Suprapubic skin (tissue), 4 donors: ENCODE measurements at regions not wholly inside any gene's neighbourhood (a gene's known extent, or its start where the extent isn't known, plus 50 kb on each side); places are given as distances from the start of the nearest gene placed in this dataset.

ENCODE experiments used
- DNase-seq, 2 donors: peaks; one replicate each; pipeline ENCODE4 v3.0.0-alpha.2; 2019; ENCODE audit warnings: low spot score in 2 of 2
- H3K27ac ChIP-seq: fragments of 200-600 bp; sonication (generic); one replicate; pipeline ENCODE4 v1.5.1; 2019
- H3K27me3 ChIP-seq: fragments of 200-600 bp; sonication (generic); one replicate; pipeline ENCODE4 v1.5.1; 2019
- H3K36me3 ChIP-seq: fragments of 200-600 bp; sonication (generic); one replicate; pipeline ENCODE4 v1.5.1; 2019
- H3K4me1 ChIP-seq: fragments of 200-600 bp; sonication (generic); one replicate; pipeline ENCODE4 v1.5.1; 2019
- H3K4me3 ChIP-seq: fragments of 200-600 bp; sonication (generic); one replicate; pipeline ENCODE4 v1.5.1; 2019; ENCODE audit warnings: mild to moderate bottlenecking
- H3K9me3 ChIP-seq: fragments of 200-600 bp; sonication (generic); one replicate; pipeline ENCODE4 v1.5.1; 2019
- CTCF ChIP-seq, 2 donors: fragments of 200-600 bp in 1 of 2; fragments of 450-650 bp in 1 of 2; sonication (generic) in 1 of 2; IDR thresholded peaks; one replicate each; pipeline ENCODE4 v1.5.1; 2016 to 2019; ENCODE audit warnings: antibody characterized with exemption in 2 of 2, mild to moderate bottlenecking in 1 of 2, moderate library complexity in 1 of 2
- EP300 ChIP-seq: sonication (generic); formaldehyde crosslinking; IDR thresholded peaks from one replicate; pipeline ENCODE4 v1.6.1; 2017; ENCODE audit warnings: antibody characterized with exemption
- POLR2A ChIP-seq, 2 donors: fragments of 450-650 bp; IDR thresholded peaks; one replicate each; pipeline ENCODE4 v1.6.1; 2017; ENCODE audit warnings: antibody characterized with exemption in 2 of 2, mild to moderate bottlenecking in 2 of 2, moderate library complexity in 2 of 2
- POLR2AphosphoS5 ChIP-seq, 3 donors: sonication (generic); formaldehyde crosslinking; IDR thresholded peaks; one replicate each; pipeline ENCODE4 v1.6.1; 2017; ENCODE audit warnings: antibody characterized with exemption in 3 of 3
- whole genome bisulfite sequencing: methylation state at CpG from one replicate; pipeline ENCODE4 v1.1.5; 2018; 5-methylcytosine and 5-hydroxymethylcytosine counted together

GRCh38 chr4:19178835-19179234 is 1072.9 kb upstream of the SLIT2 start:
- no peaks in the 10 kb centered on the region for H3K4me1 ChIP-seq
- WGBS = 89% methylated on average over 2 of the region's 2 CpGs

GRCh38 chr4:19177616-19178015 is 1074.1 kb upstream of the SLIT2 start:
- H3K4me1 ChIP-seq = no peaks in the 10 kb centered on the region
- H3K4me3 ChIP-seq = no peak overlapping the region
- no peaks in the 10 kb centered on the region for H3K36me3 ChIP-seq
- 80% methylated on average over 4 of the region's 4 CpGs for WGBS
- no peak for DNase-seq
- peaks cover 2% of the 10 kb centered on the region for H3K9me3 ChIP-seq
- TF ChIP-seq EP300 (no peak), POLR2A (IDR thresholded peaks at IDR 0.05) (no peak), CTCF (IDR thresholded peaks at IDR 0.05) (no peak), POLR2AphosphoS5 (IDR thresholded peaks at IDR 0.05) (no peak)
- no peak overlapping the region for H3K27ac ChIP-seq
- H3K27me3 ChIP-seq = no peaks in the 10 kb centered on the region

More at GRCh38 chr4:19178835-19179234, 1072.9 kb upstream of the SLIT2 start:
- TF ChIP-seq CTCF (IDR thresholded peaks at IDR 0.05) = no peak
- TF ChIP-seq EP300 = no peak
- TF ChIP-seq POLR2A (IDR thresholded peaks at IDR 0.05) = no peak
- no peak for TF ChIP-seq POLR2AphosphoS5 (IDR thresholded peaks at IDR 0.05)
- H3K27ac ChIP-seq = no peak overlapping the region
- no peak for DNase-seq
- H3K27me3 ChIP-seq = no peaks in the 10 kb centered on the region
- H3K4me3 ChIP-seq = no peak overlapping the region
- H3K36me3 ChIP-seq = no peaks in the 10 kb centered on the region
- peaks cover 3% of the 10 kb centered on the region for H3K9me3 ChIP-seq

- Histone ChIP-seq H3K9me3 (no peaks in the 10 kb centered on the region), H3K27ac (no peak overlapping the region), H3K27me3 (no peaks in the 10 kb centered on the region), H3K4me3 (no peak overlapping the region), H3K36me3 (no peaks in the 10 kb centered on the region), H3K4me1 (no peaks in the 10 kb centered on the region)
- TF ChIP-seq CTCF (IDR thresholded peaks at IDR 0.05) (no peak), POLR2A (IDR thresholded peaks at IDR 0.05) (no peak), POLR2AphosphoS5 (IDR thresholded peaks at IDR 0.05) (no peak), EP300 (no peak)
- no peak for DNase-seq
These were observed 1079.9 kb upstream of the SLIT2 start for GRCh38 chr4:19171832-19172231.

- Histone ChIP-seq H3K36me3 (no peaks in the 10 kb centered on the region), H3K9me3 (no peaks in the 10 kb centered on the region), H3K4me3 (no peak overlapping the region), H3K27ac (no peak overlapping the region), H3K27me3 (no peaks in the 10 kb centered on the region), H3K4me1 (no peaks in the 10 kb centered on the region)
- no peak for DNase-seq
- TF ChIP-seq EP300 (no peak), CTCF (IDR thresholded peaks at IDR 0.05) (no peak), POLR2A (IDR thresholded peaks at IDR 0.05) (no peak)
These were observed 1084.4 kb upstream of the SLIT2 start for GRCh38 chr4:19167311-19167710.

GRCh38 chr4:19164334-19164733 is 1087.4 kb upstream of the SLIT2 start:
- 97% methylated on average over 2 of the region's 2 CpGs for WGBS
- Histone ChIP-seq H3K27ac (no peak overlapping the region), H3K9me3 (no peaks in the 10 kb centered on the region), H3K4me1 (no peaks in the 10 kb centered on the region), H3K36me3 (no peaks in the 10 kb centered on the region), H3K27me3 (no peaks in the 10 kb centered on the region), H3K4me3 (no peak overlapping the region)
- TF ChIP-seq EP300 (no peak), POLR2A (IDR thresholded peaks at IDR 0.05) (no peak), POLR2AphosphoS5 (IDR thresholded peaks at IDR 0.05) (no peak), CTCF (IDR thresholded peaks at IDR 0.05) (no peak)
- no peak for DNase-seq
